ENCODE measurements at regions not wholly inside any gene's neighbourhood (a gene's known extent, or its start where the extent isn't known, plus 50 kb on each side); places are given as distances from the start of the nearest gene placed in this dataset.

DNA sequence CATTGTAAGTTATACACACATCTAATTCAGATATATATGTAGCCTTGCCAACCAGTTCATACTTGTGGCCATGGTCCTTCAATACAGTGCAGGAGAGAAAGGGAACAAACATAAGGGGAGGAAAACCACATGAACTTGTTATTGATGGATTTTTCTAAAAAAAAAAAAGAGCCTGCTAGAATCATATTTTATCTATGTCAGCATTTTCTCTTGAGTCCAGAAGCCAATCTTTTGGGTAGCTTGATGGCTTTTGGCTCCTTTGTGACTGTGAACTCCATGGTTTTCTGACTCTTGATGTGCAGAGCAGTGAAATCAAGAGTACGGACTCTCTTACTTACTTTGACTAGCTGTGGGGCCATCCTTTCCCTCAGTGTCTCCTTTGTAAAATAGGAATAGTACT, 197.4 kb upstream of the DPH6 start:
- Histone ChIP-seq H3K9me1 (ENCODE audit: control insufficient read depth, insufficient read depth, low read length) (no peaks in the 10 kb centered on the region), H3K4me1 (replicated peaks in 1 of 2; ENCODE audit: control insufficient read depth in 2 of 2, insufficient read depth in 2 of 2, low read length in 2 of 2) (no peaks in the 10 kb centered on the region; a peak in 1 of 5 replicates), H3K9ac (ENCODE audit: insufficient read depth in 1 of 2, low read depth in 2 of 2, low read length in 2 of 2) (no peak overlapping the region), H3K36me3 (ENCODE audit: control insufficient read depth, insufficient read depth, low read length) (no peaks in the 10 kb centered on the region), H4K20me1 (replicated peaks; ENCODE audit: control insufficient read depth, insufficient read depth, low read length) (no peaks in the 10 kb centered on the region), H2AFZ (ENCODE audit: low read depth, low read length) (no peak overlapping the region), H3K4me2 (ENCODE audit: insufficient read depth, low read length) (no peak overlapping the region), H3K79me2 (ENCODE audit: control insufficient read depth, insufficient read depth, low read length) (no peaks in the 10 kb centered on the region), H3K27ac (ENCODE audit: extremely low read depth, low read depth, low read length) (no peak overlapping the region), H3K4me3 (no peak overlapping the region), H3K27me3 (ENCODE audit: control insufficient read depth in 2 of 2, insufficient read depth in 2 of 2, low read length in 2 of 2) (no peaks in the 10 kb centered on the region), H3K9me3 (replicated peaks; ENCODE audit: control insufficient read depth, insufficient read depth, low read depth, low read length) (no peaks in the 10 kb centered on the region)
- DNase-seq (ENCODE audit: extremely low read depth in 1 of 4, low spot score in 3 of 4) (no peak), FAIRE-seq (no peak), ATAC-seq (no peak)
- in situ Hi-C loops (cut with MboI): no loop called here
- POLR2A ChIA-PET: no interaction called here
- TF ChIP-seq MAFF (IDR thresholded peaks at IDR 0.05; ENCODE audit: low read length): peak; percentile 82
- peak; percentile 57 for TF ChIP-seq MAFG (tag; conservative IDR thresholded peaks at IDR 0.05)
- no peak for TF ChIP-seq KLF10 (CRISPR knock-in tag; IDR thresholded peaks at IDR 0.05)
- TF ChIP-seq E2F3 (CRISPR knock-in tag; IDR thresholded peaks at IDR 0.05): no peak
- TF ChIP-seq E4F1 (CRISPR knock-in tag; IDR thresholded peaks at IDR 0.05; ENCODE audit: borderline replicate concordance): no peak
- TF ChIP-seq C11orf30 (IDR thresholded peaks at IDR 0.05; ENCODE audit: low read depth): peak; percentile 62
- TF ChIP-seq, protein P1, sequence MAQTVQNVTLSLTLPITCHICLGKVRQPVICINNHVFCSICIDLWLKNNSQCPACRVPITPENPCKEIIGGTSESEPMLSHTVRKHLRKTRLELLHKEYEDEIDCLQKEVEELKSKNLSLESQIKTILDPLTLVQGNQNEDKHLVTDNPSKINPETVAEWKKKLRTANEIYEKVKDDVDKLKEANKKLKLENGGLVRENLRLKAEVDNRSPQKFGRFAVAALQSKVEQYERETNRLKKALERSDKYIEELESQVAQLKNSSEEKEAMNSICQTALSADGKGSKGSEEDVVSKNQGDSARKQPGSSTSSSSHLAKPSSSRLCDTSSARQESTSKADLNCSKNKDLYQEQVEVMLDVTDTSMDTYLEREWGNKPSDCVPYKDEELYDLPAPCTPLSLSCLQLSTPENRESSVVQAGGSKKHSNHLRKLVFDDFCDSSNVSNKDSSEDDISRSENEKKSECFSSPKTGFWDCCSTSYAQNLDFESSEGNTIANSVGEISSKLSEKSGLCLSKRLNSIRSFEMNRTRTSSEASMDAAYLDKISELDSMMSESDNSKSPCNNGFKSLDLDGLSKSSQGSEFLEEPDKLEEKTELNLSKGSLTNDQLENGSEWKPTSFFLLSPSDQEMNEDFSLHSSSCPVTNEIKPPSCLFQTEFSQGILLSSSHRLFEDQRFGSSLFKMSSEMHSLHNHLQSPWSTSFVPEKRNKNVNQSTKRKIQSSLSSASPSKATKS (CRISPR knock-in tag; IDR thresholded peaks at IDR 0.05): no peak
- TF ChIP-seq MAFK (IDR thresholded peaks at IDR 0.05; ENCODE audit: low read length): peak; percentile 78
- peak; percentile 79 for TF ChIP-seq ZNF316 (IDR thresholded peaks at IDR 0.05)
- CTCF ChIA-PET (ENCODE audit: low intra/inter-chr PET ratio): no interaction called here
- intact Hi-C loops (cut with micrococcal nuclease): no loop called here
- 50% methylated on average over 1 of the region's 1 CpG for WGBS (ENCODE audit: insufficient coverage, low coverage, missing lambda C conversion rate)
- BruUV-seq (replicated peaks): no TSS peak
